ENCODE measurements at regions not wholly inside any gene's neighbourhood (a gene's known extent, or its start where the extent isn't known, plus 50 kb on each side); places are given as distances from the start of the nearest gene placed in this dataset.

- no peak for DNase-seq
These were observed 82.0 kb upstream of the PRLR start for GRCh38 chr5:35312267-35312666.

GRCh38 chr5:35309365-35310130 lies 79.3 kb upstream of the PRLR start:
- DNase-seq: no peak

- no peak for DNase-seq
These were observed 78.1 kb upstream of the PRLR start for GRCh38 chr5:35308421-35308820.

GRCh38 chr5:35306716-35307365 lies 76.6 kb upstream of the PRLR start:
- DNase-seq: no peak

- DNase-seq: no peak
These were observed 75.2 kb upstream of the PRLR start for GRCh38 chr5:35305336-35306020.

- peak; percentile 42 for DNase-seq
These were observed 74.0 kb upstream of the PRLR start for GRCh38 chr5:35304291-35304690.

GRCh38 chr5:35303152-35303551 lies 72.9 kb upstream of the PRLR start:
- no peak for DNase-seq

- DNase-seq: no peak
These were observed 72.3 kb upstream of the PRLR start for GRCh38 chr5:35302544-35302943.

- no peak for DNase-seq
These were observed 67.5 kb upstream of the PRLR start for GRCh38 chr5:35297755-35298154.

GRCh38 chr5:35294976-35295375 lies 64.7 kb upstream of the PRLR start:
- no peak for DNase-seq

GRCh38 chr5:35294017-35294416 lies 63.7 kb upstream of the PRLR start:
- no peak for DNase-seq

- DNase-seq: no peak
These were observed 55.1 kb upstream of the PRLR start for GRCh38 chr5:35285435-35285834.

- no peak for DNase-seq
These were observed 54.7 kb upstream of the PRLR start for GRCh38 chr5:35285011-35285410.

- DNase-seq: no peak
These were observed 54.1 kb upstream of the PRLR start for GRCh38 chr5:35284364-35284763.

- no peak for DNase-seq
These were observed 52.5 kb upstream of the PRLR start for GRCh38 chr5:35282810-35283209.

- no peak for DNase-seq
These were observed 51.3 kb upstream of the PRLR start for GRCh38 chr5:35281613-35282012.
